GM19240 (cell line): ENCODE measurements at regions not wholly inside any gene's neighbourhood (a gene's known extent, or its start where the extent isn't known, plus 50 kb on each side); places are given as distances from the start of the nearest gene placed in this dataset.
A peak's percentile ranks its signal among the peaks of the same experiment; 100 is the strongest.
"Not testable (repeated sequence)": the region's sequence is repeated elsewhere in the genome, so short reads cannot be mapped to it uniquely, and the experiment has no call there.

Source experiments
- DNase-seq: peaks from one replicate; pipeline ENCODE4 v3.0.0; 2011; ENCODE audit warnings: low spot score; ENCODE audit not compliant: insufficient read length

DNA sequence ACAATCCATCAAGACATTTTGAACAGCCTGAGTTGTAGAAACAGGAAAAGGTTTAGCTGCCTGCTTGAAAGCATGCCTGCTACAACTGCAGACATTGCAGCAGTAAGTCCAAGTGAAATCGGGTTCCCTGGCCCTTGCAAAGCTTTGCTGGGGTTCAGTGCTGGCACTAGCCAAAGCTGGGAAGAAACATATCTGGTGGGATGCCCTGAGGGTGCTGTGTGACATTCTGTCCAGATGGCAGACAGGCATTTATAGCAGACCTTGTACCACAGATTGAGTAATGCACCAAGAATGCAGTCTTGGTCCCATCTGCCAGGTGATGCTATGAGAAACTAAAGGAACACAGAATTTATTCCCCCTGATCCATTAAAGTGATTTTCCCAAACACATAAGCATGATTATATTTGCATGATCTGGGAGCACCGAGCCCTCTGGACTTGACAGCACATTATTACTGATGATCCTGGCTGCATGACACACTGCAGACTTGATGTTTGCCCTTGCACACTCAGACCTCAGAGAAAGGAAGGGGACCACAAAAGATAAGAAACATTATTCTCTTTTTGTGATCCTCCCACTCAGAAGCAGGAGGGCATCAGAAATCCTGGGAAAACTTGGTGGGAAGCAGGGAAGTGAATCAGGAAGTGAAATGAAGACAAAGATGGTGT is 223.7 kb upstream of the FAM78B start:
- DNase-seq, result no peak

DNA sequence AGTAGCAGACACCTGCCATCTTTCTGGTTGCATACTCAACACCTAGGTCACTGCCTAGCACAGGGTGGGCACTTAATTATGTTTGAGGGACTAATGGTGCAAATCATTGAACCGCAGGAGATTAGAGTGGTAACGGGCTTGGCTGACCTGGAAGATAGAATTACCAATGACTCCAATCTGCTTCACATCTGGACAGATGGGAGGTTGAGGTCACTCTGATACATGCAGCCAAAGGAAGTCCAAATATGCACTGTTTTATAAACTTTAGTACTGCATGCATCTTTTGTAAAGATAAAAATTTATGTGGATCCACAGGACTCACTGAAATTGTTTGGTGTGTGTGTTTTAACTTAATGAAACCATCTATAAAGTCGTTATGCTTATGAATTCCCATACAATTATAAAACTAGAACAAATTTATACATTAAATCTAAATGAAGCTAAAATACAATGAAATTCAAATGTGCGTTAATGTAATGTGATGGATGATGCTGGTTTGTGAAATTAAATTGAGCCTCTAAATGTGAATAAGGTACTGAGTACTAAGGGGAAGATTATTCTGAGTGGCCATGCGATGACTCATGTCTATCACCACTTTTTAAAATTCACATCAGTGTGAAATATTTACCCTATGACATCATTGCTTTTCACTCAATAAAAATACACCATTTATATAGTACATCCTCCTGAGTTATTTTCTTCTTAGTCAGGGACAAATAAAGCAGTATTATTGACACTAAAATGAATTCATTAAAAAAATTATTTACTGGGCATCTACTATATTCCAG is 224.7 kb upstream of the FAM78B start:
- DNase-seq, result no peak

GRCh38 chr1:166395729-166396128 is 228.9 kb upstream of the FAM78B start:
- DNase-seq, result no peak

DNA sequence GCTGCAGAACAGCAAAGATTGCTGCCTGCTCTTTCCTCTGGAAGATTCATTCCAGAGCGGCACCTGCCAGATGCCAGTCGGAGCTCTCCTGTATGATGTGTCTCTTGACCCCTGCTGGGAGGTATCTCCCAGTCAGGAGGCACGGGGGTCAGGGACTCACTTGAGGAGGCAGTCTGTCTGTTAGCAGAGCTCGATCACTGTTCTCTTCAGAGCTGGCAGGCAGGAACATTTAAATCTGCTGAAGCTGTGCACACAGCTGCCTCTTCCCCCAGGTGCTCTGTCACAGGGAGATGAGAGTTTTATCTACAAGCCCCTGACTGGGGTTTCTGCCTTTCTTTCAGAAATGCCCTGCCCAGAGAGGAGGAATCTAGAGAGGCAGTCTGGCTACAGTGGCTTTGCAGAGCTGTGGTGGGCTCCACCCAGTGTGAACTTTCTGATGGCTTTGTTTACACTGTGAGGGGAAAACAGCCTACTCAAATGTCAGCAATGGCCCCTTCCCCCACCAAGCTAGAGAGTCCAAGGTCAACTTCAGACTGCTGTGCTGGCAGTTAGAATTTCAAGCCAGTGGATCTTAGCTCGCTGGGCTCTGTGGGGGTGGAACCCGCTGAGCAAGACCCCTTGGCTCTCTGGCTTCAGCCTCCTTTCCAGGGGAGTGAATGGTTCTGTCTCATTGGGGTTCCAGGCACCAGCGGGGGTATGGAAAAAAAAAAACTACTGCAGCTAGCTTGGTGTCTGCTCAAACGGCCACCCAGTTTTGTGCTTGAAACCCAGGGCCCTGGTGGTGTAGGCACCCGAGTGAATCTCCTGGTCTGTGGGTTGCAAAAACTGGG is 242.7 kb upstream of the FAM78B start:
- DNase-seq, result not testable (repeated sequence)

- DNase-seq, result no peak
Observed at GRCh38 chr1:166410083-166410385, 243.2 kb upstream of the FAM78B start.

- not testable (repeated sequence) for DNase-seq
Observed at GRCh38 chr1:166416831-166417230, 250.0 kb upstream of the FAM78B start.

DNA sequence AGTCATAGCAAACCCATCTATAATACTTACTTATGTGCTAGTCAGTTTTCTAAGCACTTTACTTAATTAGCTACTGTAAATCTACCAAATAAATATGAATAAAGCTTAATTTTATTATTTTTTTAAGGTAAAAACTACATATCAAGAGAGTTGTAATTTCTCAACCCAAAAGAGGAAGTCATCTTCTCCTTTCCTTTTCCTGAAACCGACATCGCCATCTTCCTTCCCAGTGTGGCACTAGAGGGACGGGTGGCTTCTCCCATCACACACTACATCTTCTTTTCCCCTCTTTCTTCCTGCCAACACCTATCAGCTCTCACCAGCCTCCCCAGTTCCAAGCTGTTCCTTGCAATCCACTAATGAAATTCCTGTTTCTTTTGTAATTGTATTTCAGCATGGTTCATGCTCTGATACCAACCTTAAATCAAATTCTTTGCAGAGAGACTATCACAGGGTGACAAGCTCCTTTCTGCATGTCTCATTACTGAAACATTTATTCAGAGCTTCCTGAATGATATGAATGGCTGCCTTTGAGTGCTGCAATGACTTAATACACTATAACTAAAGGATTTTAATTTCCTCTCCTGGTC is 251.6 kb upstream of the FAM78B start:
- DNase-seq, result no peak

DNA sequence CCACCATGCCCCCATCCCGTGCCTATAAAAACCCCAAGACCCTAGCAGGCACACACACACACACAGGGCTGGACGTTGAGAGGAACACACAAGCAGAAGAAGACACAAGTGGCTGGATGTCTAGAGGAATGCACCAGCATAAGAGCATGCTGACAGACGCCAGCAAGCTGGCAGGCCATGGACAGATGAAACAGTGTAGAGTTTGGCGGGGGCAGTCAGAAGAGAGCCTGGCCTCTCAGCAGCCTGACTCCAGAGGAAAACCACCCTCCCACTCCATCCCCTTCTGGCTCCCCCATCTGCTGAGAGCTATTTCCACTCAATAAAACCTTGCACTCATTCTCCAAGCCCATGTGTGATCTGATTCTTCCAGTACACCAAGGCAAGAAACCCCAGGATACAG is 255.8 kb upstream of the FAM78B start:
- not testable (repeated sequence) for DNase-seq

- DNase-seq, result no peak
Observed at GRCh38 chr1:166432655-166433054, 265.9 kb upstream of the FAM78B start.

GRCh38 chr1:166433404-166434304 is 266.9 kb upstream of the FAM78B start:
- DNase-seq, result peak; percentile 14

DNA sequence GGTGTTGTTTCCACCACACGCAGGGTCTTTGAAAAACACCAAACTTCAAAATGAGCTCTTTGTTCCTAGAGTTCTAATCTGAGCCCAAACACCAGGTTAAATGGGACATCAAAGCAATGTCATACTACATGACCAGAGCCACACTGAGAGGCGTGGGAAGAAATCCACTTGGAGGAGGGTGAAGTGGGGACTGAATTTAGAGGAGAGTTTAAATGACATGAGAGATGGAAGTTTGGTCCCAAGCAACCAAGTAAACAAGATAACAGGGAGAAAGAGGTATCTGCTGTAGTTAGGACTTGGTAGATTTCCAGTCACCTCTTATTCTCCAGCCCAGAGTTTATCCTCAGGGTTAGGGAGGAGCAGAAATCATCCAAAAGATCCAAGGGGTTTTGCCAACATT is 290.9 kb upstream of the FAM78B start:
- no peak for DNase-seq

- no peak for DNase-seq
Observed at GRCh38 chr1:166464333-166464732, 297.5 kb upstream of the FAM78B start.

DNA sequence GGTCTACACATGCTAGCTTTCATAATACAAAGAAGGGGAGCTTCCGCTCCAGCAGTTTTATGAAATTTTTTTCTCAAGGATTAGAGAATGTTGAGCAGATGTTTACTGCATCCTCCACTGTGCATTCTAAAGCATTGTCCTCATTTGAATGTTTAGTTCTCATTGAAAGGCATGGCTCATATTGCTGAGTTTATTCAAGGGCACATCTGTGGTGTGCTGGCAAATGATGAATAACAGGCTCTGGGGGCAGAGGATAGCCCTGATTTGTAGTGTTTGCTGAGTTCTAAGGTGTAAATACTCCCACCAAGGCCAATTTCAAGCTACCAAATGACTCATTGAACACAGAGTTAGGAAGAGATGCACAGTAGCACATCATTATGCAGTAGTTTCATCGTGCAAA is 303.2 kb upstream of the FAM78B start:
- no peak for DNase-seq

DNA sequence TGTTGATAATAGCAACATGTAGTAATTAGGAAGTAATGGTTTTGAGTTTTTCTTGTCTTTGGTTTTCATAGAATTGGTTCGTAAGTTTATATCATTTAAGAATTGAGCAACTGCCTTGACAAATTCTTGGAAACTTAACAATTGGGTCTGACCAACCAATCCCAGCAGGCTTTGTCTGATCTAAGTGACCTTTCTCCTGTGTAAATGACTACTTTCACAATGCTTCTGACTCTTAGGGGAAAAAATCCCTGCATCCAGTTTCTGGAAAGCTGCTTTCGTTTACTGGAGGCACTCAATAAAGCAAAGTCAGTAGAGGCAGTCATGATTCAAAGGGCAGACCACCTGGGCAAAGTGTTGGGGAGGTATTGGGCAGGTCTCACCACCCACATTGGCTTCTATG is 303.6 kb upstream of the FAM78B start:
- no peak for DNase-seq

DNA sequence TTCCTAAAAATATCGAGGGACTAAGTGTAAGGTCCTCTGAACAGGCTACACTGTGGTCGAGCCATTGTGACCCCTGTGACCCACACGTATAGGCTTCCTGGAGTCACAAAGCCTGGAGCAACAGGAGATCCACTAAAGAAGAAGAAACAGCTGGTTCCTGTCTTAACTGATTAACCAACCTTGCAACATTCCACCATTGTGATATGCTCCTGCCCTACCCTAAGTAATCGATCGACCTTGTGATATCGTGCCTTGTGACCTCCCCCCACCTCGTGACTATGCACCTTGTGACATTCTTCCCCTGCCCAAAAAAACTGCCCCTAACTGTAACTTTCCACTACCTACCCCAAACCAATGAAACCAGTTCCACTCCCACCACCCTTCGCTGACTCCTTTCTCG is 304.6 kb upstream of the FAM78B start:
- DNase-seq, result no peak

DNA sequence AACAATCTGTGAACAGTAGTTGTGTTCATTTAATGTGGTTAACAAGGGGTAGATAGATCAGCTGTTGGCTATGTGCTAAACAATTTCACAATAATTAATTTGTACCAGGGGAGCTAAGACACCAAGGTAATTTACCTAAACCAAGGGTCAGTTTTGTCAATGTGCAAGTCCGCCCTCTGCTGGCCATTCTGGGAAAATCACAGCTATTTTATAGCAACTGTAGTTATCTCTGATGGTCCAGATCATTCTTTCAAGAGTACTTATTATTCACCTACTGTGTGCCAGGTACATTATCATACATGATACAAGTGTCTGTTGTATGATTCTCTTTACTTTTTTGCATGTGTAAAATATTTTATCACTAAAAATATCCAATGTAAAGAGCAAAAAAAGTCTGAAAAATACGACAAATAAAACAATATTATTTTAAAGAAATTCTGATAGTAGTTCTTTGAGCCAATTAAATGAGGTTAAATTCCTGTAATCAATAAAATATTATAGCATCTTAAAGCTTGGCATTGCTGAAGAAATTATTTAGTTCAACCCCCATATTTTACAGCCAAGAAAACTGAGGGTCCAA is 312.3 kb upstream of the FAM78B start:
- no peak for DNase-seq

GRCh38 chr1:166484471-166484870 is 317.7 kb upstream of the FAM78B start:
- DNase-seq, result no peak

- DNase-seq, result no peak
Observed at GRCh38 chr1:166484871-166485270, 318.1 kb upstream of the FAM78B start.

GRCh38 chr1:166485620-166486019 is 318.8 kb upstream of the FAM78B start:
- DNase-seq, result no peak

DNA sequence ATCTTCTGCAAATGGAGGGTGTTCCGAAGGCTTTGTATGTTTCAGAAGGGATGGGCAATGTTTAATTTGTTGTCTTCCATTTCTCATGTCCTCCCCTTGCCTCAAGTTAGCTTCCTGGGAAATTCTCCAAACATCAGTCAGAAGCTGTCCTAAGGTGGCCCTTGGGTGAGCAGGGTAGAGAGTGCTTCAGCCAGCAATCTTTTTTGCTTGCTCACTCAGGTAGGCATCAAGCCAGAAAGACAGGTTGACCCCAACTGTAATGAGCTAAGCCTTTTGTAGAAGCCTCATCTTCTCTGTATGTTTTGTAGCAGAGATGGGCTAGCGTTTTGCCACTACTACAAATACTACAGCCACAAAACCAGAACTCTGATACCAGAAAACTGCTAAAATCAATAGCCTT is 321.5 kb upstream of the FAM78B start:
- no peak for DNase-seq

DNA sequence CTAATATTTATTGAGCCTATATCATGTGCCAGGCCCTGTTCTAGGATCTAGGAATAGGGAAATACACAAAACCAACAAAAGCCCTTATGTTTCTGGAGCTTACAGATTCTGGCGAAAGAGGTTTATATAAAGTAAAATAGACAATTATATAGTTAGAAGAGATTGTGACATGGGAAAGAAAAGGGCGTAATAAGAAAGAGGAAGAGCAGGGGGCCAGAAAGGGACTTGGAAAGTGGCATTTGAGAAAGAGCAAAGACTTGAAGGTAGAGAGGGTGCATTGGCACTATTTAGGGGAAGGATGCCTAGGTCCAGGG is 322.5 kb upstream of the FAM78B start:
- DNase-seq, result no peak
